HG03025 (cell line): ENCODE measurements at regions not wholly inside any gene's neighbourhood (a gene's known extent, or its start where the extent isn't known, plus 50 kb on each side); places are given as distances from the start of the nearest gene placed in this dataset.
"Not testable (repeated sequence)": the region's sequence is repeated elsewhere in the genome, so short reads cannot be mapped to it uniquely, and the experiment has no call there.

Source experiments
- ATAC-seq: cut with Tn5 transposase; IDR thresholded peaks from one replicate; pipeline ENCODE4 v1.9.1; 2021; ENCODE audit warnings: mild to moderate bottlenecking, moderate library complexity; ENCODE audit not compliant: unreplicated experiment, low FRiP score

GRCh38 chr3:104149154-104149553, 1217.6 kb upstream of the ALCAM start:
- no peak for ATAC-seq

GRCh38 chr3:104150724-104151123, 1216.0 kb upstream of the ALCAM start:
- no peak for ATAC-seq

- ATAC-seq, result no peak
Measured at GRCh38 chr3:104154896-104155295, 1211.8 kb upstream of the ALCAM start.

GRCh38 chr3:104165866-104166265, 1200.8 kb upstream of the ALCAM start:
- no peak for ATAC-seq

- ATAC-seq, result no peak
Measured at GRCh38 chr3:104168386-104168785, 1198.3 kb upstream of the ALCAM start.

GRCh38 chr3:104175696-104176095, 1191.0 kb upstream of the ALCAM start:
- no peak for ATAC-seq

- ATAC-seq, result no peak
Measured at GRCh38 chr3:104176706-104177105, 1190.0 kb upstream of the ALCAM start.

GRCh38 chr3:104178680-104179079, 1188.0 kb upstream of the ALCAM start:
- no peak for ATAC-seq

- no peak for ATAC-seq
Measured at GRCh38 chr3:104180906-104181305, 1185.8 kb upstream of the ALCAM start.

- ATAC-seq, result no peak
Measured at GRCh38 chr3:104190681-104191080, 1176.0 kb upstream of the ALCAM start.

- ATAC-seq, result no peak
Measured at GRCh38 chr3:104198131-104198530, 1168.6 kb upstream of the ALCAM start.

- ATAC-seq, result no peak
Measured at GRCh38 chr3:104206925-104207324, 1159.8 kb upstream of the ALCAM start.

GRCh38 chr3:104214277-104214676, 1152.4 kb upstream of the ALCAM start:
- ATAC-seq, result no peak

GRCh38 chr3:104214937-104215336, 1151.8 kb upstream of the ALCAM start:
- no peak for ATAC-seq

GRCh38 chr3:104219046-104219445, 1147.7 kb upstream of the ALCAM start:
- not testable (repeated sequence) for ATAC-seq

- ATAC-seq, result no peak
Measured at GRCh38 chr3:104234442-104235194, 1132.1 kb upstream of the ALCAM start.

GRCh38 chr3:104244680-104245220, 1122.0 kb upstream of the ALCAM start:
- no peak for ATAC-seq

- ATAC-seq, result no peak
Measured at GRCh38 chr3:104245261-104245660, 1121.4 kb upstream of the ALCAM start.

- ATAC-seq, result no peak
Measured at GRCh38 chr3:104245981-104246380, 1120.7 kb upstream of the ALCAM start.

- no peak for ATAC-seq
Measured at GRCh38 chr3:104257486-104257885, 1109.2 kb upstream of the ALCAM start.

GRCh38 chr3:104263477-104263876, 1103.2 kb upstream of the ALCAM start:
- ATAC-seq, result no peak

- not testable (repeated sequence) for ATAC-seq
Measured at GRCh38 chr3:104266219-104266618, 1100.5 kb upstream of the ALCAM start.
